Thymus (tissue), 11 donors: ENCODE measurements at regions not wholly inside any gene's neighbourhood (a gene's known extent, or its start where the extent isn't known, plus 50 kb on each side); places are given as distances from the start of the nearest gene placed in this dataset.
A peak's percentile ranks its signal among the peaks of the same experiment; 100 is the strongest.

ENCODE experiments used
- DNase-seq, 9 donors: peaks; one replicate each; pipeline ENCODE4 v3.0.0-alpha.2; 2013; ENCODE audit warnings: low spot score in 9 of 9, low read depth in 6 of 9, missing footprints in 1 of 9
- H3K27ac ChIP-seq, 2 donors: one replicate each; pipeline ENCODE4 v1.5.1; 2013; ENCODE audit warnings: control low read depth in 1 of 2, low read depth in 1 of 2, low read length in 1 of 2, mild to moderate bottlenecking in 1 of 2, moderate library complexity in 1 of 2
- H3K27me3 ChIP-seq, 2 donors: one replicate each; pipeline ENCODE4 v1.5.1; 2013; ENCODE audit warnings: low read length in 1 of 2; ENCODE audit not compliant: control insufficient read depth in 2 of 2, insufficient read depth in 1 of 2
- H3K36me3 ChIP-seq, 2 donors: one replicate each; pipeline ENCODE4 v1.5.1; 2013; ENCODE audit warnings: low read length in 1 of 2, mild to moderate bottlenecking in 1 of 2, moderate library complexity in 1 of 2; ENCODE audit not compliant: control insufficient read depth in 2 of 2, insufficient read depth in 2 of 2
- H3K4me1 ChIP-seq, 2 donors: one replicate each; pipeline ENCODE4 v1.5.1; 2013; ENCODE audit warnings: low read length in 2 of 2; ENCODE audit not compliant: control insufficient read depth in 2 of 2, insufficient read depth in 2 of 2
- H3K4me3 ChIP-seq, 2 donors: one replicate each; pipeline ENCODE4 v1.5.1; 2013; ENCODE audit warnings: low read length in 2 of 2, control low read depth in 1 of 2, mild to moderate bottlenecking in 1 of 2
- H3K9me3 ChIP-seq, 2 donors: one replicate each; pipeline ENCODE4 v1.5.1; 2013; ENCODE audit warnings: low read length in 1 of 2, mild to moderate bottlenecking in 1 of 2; ENCODE audit not compliant: control insufficient read depth in 2 of 2, insufficient read depth in 1 of 2
- WGBS: extraction: QIAGEN DNeasy Blood & Tissue Kit; methylation state at CpG from one replicate; pipeline ENCODE4 v1.1.7; 2013; 5-methylcytosine and 5-hydroxymethylcytosine counted together
- donor health status: healthy.

GRCh38 chr11:82270870-82271269, 462.8 kb downstream of the FAM181B start:
- 95% methylated on average over 1 of the region's 1 CpG for WGBS
- Histone ChIP-seq H3K4me1 (no peaks in the 10 kb centered on the region), H3K36me3 (no peaks in the 10 kb centered on the region), H3K4me3 (no peak overlapping the region), H3K9me3 (no peaks in the 10 kb centered on the region), H3K27me3 (no peaks in the 10 kb centered on the region), H3K27ac (no peak overlapping the region)
- no peak for DNase-seq

GRCh38 chr11:82268627-82269026, 465.0 kb downstream of the FAM181B start:
- no peaks in the 10 kb centered on the region for H3K27me3 ChIP-seq
- no peak for DNase-seq
- WGBS = 79% methylated on average over 6 of the region's 6 CpGs
- no peak overlapping the region for H3K27ac ChIP-seq
- no peaks in the 10 kb centered on the region for H3K36me3 ChIP-seq
- H3K9me3 ChIP-seq = no peaks in the 10 kb centered on the region
- no peaks in the 10 kb centered on the region for H3K4me1 ChIP-seq
- no peak overlapping the region for H3K4me3 ChIP-seq

DNA sequence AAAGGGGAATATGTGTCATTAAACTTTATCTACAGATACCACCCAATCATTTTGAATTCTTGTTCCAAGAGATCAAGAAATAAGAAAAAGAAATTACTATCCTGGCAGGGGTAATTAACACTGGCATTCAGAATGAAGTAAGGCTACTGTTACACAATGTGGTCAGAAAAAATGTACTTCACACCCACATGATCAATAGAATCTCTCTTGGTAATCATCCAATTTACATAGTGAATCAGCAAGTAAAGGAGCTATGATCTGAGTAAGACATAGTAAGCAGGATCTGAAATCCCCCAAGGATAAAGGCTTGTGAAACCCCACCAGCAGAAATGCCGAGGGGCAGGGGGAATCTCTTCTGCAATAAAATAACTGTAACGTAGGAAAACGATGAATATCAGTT, 466.5 kb downstream of the FAM181B start:
- Histone ChIP-seq H3K27me3 (no peaks in the 10 kb centered on the region), H3K4me1 (no peaks in the 10 kb centered on the region), H3K36me3 (no peaks in the 10 kb centered on the region), H3K27ac (no peak overlapping the region), H3K9me3 (no peaks in the 10 kb centered on the region), H3K4me3 (no peak overlapping the region)
- 94% methylated on average over 3 of the region's 3 CpGs for WGBS
- no peak for DNase-seq

DNA sequence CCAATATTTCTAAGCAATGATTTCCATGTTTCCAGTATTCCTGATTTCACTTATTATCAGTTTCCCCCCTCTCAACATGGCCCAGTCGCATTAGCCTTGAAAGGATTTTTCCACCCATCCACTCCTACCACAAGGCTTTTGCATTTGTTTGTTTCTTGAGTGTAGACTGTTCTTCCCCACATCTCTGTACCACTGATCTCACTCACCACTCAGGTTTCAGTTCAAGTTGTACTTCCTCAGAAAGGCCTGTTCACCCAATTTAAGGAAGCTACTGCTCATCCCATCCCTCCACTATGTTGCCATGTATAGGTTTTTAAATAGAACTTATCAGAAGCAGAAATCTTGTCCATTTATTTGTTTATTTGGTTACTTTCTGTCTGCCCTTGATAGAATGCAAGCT, 472.3 kb downstream of the FAM181B start:
- no peaks in the 10 kb centered on the region for H3K4me1 ChIP-seq
- no peaks in the 10 kb centered on the region for H3K27me3 ChIP-seq
- DNase-seq = no peak
- no peaks in the 10 kb centered on the region for H3K9me3 ChIP-seq
- no peak overlapping the region for H3K4me3 ChIP-seq
- 98% methylated on average over 1 of the region's 1 CpG for WGBS
- no peaks in the 10 kb centered on the region for H3K36me3 ChIP-seq
- no peak overlapping the region for H3K27ac ChIP-seq

DNA sequence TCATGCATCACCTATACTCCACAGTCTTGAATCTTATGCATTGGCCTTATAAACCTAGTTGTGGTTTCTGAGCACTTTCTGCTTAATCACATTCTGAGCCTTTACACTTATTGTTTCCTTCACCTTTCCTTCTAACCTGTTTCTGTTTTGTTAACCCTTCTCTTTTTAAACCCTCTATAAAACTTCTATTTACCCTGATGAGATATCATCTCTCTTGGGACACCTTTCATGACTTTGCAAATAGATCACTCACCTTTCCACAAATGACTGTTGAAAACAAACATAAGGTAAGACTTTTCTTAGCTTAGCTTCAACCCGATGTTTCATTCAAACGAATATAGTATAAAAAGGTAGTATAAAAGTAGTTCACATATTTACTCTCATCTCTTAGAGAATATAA, 483.6 kb downstream of the FAM181B start:
- Histone ChIP-seq H3K9me3 (no peaks in the 10 kb centered on the region), H3K4me3 (no peak overlapping the region), H3K36me3 (no peaks in the 10 kb centered on the region), H3K27ac (no peak overlapping the region), H3K27me3 (no peaks in the 10 kb centered on the region), H3K4me1 (no peaks in the 10 kb centered on the region)
- DNase-seq = no peak
- WGBS = 89% methylated on average over 2 of the region's 2 CpGs

DNA sequence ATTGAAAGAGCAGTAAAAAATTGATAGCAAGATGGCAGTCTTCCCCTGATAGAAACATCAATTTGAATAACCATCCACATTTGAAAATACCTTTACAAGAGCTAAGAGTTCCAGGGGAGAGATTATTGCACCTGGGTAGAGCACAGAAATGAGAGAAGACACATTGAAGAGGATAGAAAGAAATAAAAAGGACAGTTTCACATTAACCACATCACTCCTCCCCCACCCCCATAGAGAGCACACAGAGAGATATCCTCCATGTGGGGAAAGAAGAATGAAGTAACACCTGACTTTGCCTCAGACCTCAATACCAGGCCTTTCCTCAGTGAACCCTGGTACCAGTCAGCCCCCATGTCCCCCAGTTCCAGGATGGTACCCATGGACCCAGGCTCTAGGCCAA, 486.7 kb downstream of the FAM181B start:
- H3K36me3 ChIP-seq = no peaks in the 10 kb centered on the region
- H3K9me3 ChIP-seq = no peaks in the 10 kb centered on the region
- H3K4me1 ChIP-seq = no peaks in the 10 kb centered on the region
- DNase-seq = no peak
- no peak overlapping the region for H3K4me3 ChIP-seq
- H3K27ac ChIP-seq = no peak overlapping the region
- H3K27me3 ChIP-seq = no peaks in the 10 kb centered on the region

DNA sequence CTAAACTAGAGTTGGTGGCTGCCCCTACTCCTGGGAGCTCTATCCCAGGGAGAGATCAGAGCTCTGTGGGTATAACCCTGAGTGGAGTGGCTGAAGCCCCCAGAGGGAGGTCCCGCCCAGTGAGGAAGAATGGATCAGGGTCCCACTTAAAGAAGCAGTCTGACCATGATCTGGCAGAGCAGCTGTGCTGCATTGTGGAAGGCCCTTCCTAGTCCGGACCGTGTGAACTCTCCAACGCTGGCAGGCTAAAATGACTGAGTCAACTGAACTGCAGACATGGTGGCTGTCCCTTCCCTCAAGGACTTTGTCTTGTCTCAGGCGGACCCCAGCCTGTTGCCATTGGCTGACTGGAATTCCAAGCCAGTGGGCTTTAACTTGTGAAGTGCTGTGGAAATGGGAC, 494.2 kb downstream of the FAM181B start:
- no peaks in the 10 kb centered on the region for H3K36me3 ChIP-seq
- DNase-seq = no peak
- 93% methylated on average over 5 of the region's 5 CpGs for WGBS

GRCh38 chr11:82234256-82234655, 499.4 kb downstream of the FAM181B start:
- H3K4me1 ChIP-seq = no peaks in the 10 kb centered on the region
- H3K27me3 ChIP-seq = no peaks in the 10 kb centered on the region
- H3K9me3 ChIP-seq = no peaks in the 10 kb centered on the region
- no peak overlapping the region for H3K27ac ChIP-seq
- no peak overlapping the region for H3K4me3 ChIP-seq
- H3K36me3 ChIP-seq = no peaks in the 10 kb centered on the region
- no peak for DNase-seq
- WGBS = 61% methylated on average over 1 of the region's 1 CpG

More for the DNA sequence above, 494.2 kb downstream of the FAM181B start:
- Histone ChIP-seq H3K4me1 (no peaks in the 10 kb centered on the region), H3K9me3 (no peaks in the 10 kb centered on the region), H3K27ac (no peak overlapping the region), H3K27me3 (no peaks in the 10 kb centered on the region), H3K4me3 (no peak overlapping the region)

DNA sequence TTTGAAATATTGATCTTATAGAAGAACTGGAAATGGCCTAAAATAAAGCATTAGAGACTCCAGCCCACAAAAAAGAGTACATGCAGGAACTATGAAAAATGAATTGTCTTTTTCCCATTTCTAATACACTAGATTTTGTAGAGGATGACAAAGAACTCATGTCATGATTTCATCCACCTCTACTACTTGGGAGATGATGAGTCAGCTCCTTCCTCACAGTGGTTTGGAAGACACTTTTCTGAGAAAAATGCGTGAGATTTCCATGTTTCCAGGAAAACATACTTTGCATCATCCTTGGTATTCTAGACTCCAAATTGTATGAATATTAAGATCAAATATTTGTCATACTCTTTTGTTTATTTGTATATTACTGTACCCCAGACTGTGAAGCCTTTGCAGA, 500.5 kb downstream of the FAM181B start:
- no peaks in the 10 kb centered on the region for H3K4me1 ChIP-seq
- H3K27ac ChIP-seq = no peak overlapping the region
- H3K36me3 ChIP-seq = no peaks in the 10 kb centered on the region
- H3K27me3 ChIP-seq = no peaks in the 10 kb centered on the region
- DNase-seq = no peak
- 91% methylated on average over 1 of the region's 1 CpG for WGBS
- no peaks in the 10 kb centered on the region for H3K9me3 ChIP-seq
- no peak overlapping the region for H3K4me3 ChIP-seq

GRCh38 chr11:82229341-82229740, 504.3 kb downstream of the FAM181B start:
- Histone ChIP-seq H3K27ac (no peak overlapping the region), H3K4me3 (no peak overlapping the region), H3K4me1 (no peaks in the 10 kb centered on the region), H3K36me3 (no peaks in the 10 kb centered on the region), H3K27me3 (no peaks in the 10 kb centered on the region), H3K9me3 (no peaks in the 10 kb centered on the region)
- DNase-seq = peak in 1 of 9 donors; percentile 3
